Smooth muscle cell (in vitro differentiated cells): ENCODE measurements at regions not wholly inside any gene's neighbourhood (a gene's known extent, or its start where the extent isn't known, plus 50 kb on each side); places are given as distances from the start of the nearest gene placed in this dataset.

Experiments
- DNase-seq: peaks from one replicate; lab custom pipeline; 2025; ENCODE audit not compliant: unreplicated experiment; lab: John Stamatoyannopoulos, UW
- H2AFZ ChIP-seq: fragments of 200-600 bp; sonication (generic); 2 replicates; pipeline ENCODE4 v1.6.0; 2016; ENCODE audit warnings: antibody characterized with exemption, low read depth, mild to moderate bottlenecking
- H3F3A ChIP-seq: fragments of 200-600 bp; sonication (generic); 2 replicates; pipeline ENCODE4 v1.6.0; 2017; ENCODE audit warnings: antibody characterized with exemption, low read depth
- H3K27ac ChIP-seq: fragments of 200-600 bp; sonication (generic); 2 replicates; pipeline ENCODE4 v1.5.1; 2016; ENCODE audit warnings: low read depth, mild to moderate bottlenecking
- H3K27me3 ChIP-seq: fragments of 200-600 bp; sonication (generic); 2 replicates; pipeline ENCODE4 v1.6.1; 2016; ENCODE audit warnings: low read depth, mild to moderate bottlenecking
- H3K36me3 ChIP-seq: fragments of 200-600 bp; sonication (generic); 2 replicates; pipeline ENCODE4 v1.5.1; 2016; ENCODE audit warnings: low read depth
- H3K4me1 ChIP-seq: fragments of 200-600 bp; sonication (generic); 2 replicates; pipeline ENCODE4 v1.5.1; 2016; ENCODE audit warnings: low read depth
- H3K4me2 ChIP-seq: fragments of 200-600 bp; sonication (generic); 2 replicates; pipeline ENCODE4 v1.6.0; 2016; ENCODE audit warnings: mild to moderate bottlenecking
- H3K4me3 ChIP-seq: fragments of 200-600 bp; sonication (generic); 2 replicates; pipeline ENCODE4 v1.5.1; 2016; ENCODE audit warnings: mild to moderate bottlenecking
- H3K79me2 ChIP-seq: fragments of 200-600 bp; sonication (generic); 2 replicates; pipeline ENCODE4 v1.6.0; 2016; ENCODE audit warnings: low read depth, mild to moderate bottlenecking
- H3K9ac ChIP-seq: fragments of 200-600 bp; sonication (generic); 2 replicates; pipeline ENCODE4 v1.6.0; 2016; ENCODE audit warnings: low read depth
- H3K9me3 ChIP-seq: fragments of 200-600 bp; sonication (generic); replicated peaks from 2 replicates; pipeline ENCODE4 v1.5.1; 2016; ENCODE audit warnings: low read depth
- H4K20me1 ChIP-seq: fragments of 200-600 bp; sonication (generic); 2 replicates; pipeline ENCODE4 v1.6.0; 2016; ENCODE audit warnings: low read depth
- CTCF ChIP-seq: fragments of 200-600 bp; sonication (generic); IDR thresholded peaks from 2 replicates; pipeline ENCODE4 v1.5.1; 2017; ENCODE audit warnings: borderline replicate concordance, mild to moderate bottlenecking, antibody characterized with exemption; ENCODE audit not compliant: insufficient read depth, poor library complexity, severe bottlenecking
- WGBS: methylation state at CpG from one replicate; pipeline ENCODE4 v1.1.7; 2016; ENCODE audit warnings: low lambda C conversion rate; 5-methylcytosine and 5-hydroxymethylcytosine counted together

GRCh38 chr7:124459101-124460055 lies 306.2 kb downstream of the GPR37 start:
- H3K9ac ChIP-seq: no peak overlapping the region
- 61% methylated on average over 8 of the region's 8 CpGs for WGBS
- H3K79me2 ChIP-seq: no peaks in the 10 kb centered on the region
- no peaks in the 10 kb centered on the region for H3K9me3 ChIP-seq
- H3K27me3 ChIP-seq: no peaks in the 10 kb centered on the region
- no peaks in the 10 kb centered on the region for H3K4me1 ChIP-seq
- no peak overlapping the region for H3K27ac ChIP-seq
- no peak for TF ChIP-seq CTCF
- H3F3A ChIP-seq: peaks cover 2% of the 10 kb centered on the region
- no peaks in the 10 kb centered on the region for H3K36me3 ChIP-seq
- H3K4me2 ChIP-seq: peak overlapping the region; percentile 46
- DNase-seq: no peak
- H2AFZ ChIP-seq: no peak overlapping the region
- H4K20me1 ChIP-seq: no peaks in the 10 kb centered on the region
- H3K4me3 ChIP-seq: no peak overlapping the region

- Histone ChIP-seq H3F3A (peaks cover 2% of the 10 kb centered on the region), H3K4me3 (no peak overlapping the region), H3K36me3 (no peaks in the 10 kb centered on the region), H3K9ac (no peak overlapping the region), H2AFZ (no peak overlapping the region), H3K27me3 (no peaks in the 10 kb centered on the region), H3K79me2 (no peaks in the 10 kb centered on the region), H3K4me2 (no peak overlapping the region), H3K9me3 (no peaks in the 10 kb centered on the region), H3K27ac (no peak overlapping the region), H3K4me1 (no peaks in the 10 kb centered on the region), H4K20me1 (no peaks in the 10 kb centered on the region)
- no peak for DNase-seq
- TF ChIP-seq CTCF: no peak
- WGBS: 71% methylated on average over 3 of the region's 3 CpGs
Measured at GRCh38 chr7:124457841-124458240, 307.8 kb downstream of the GPR37 start.

- no peaks in the 10 kb centered on the region for H3K36me3 ChIP-seq
- TF ChIP-seq CTCF: no peak
- 90% methylated on average over 3 of the region's 3 CpGs for WGBS
- H4K20me1 ChIP-seq: no peaks in the 10 kb centered on the region
- no peaks in the 10 kb centered on the region for H3K79me2 ChIP-seq
- H3K27ac ChIP-seq: no peak overlapping the region
- H3F3A ChIP-seq: peaks cover 2% of the 10 kb centered on the region
- no peak overlapping the region for H3K4me2 ChIP-seq
- no peak overlapping the region for H3K4me3 ChIP-seq
- DNase-seq: no peak
- H3K9me3 ChIP-seq: no peaks in the 10 kb centered on the region
- no peaks in the 10 kb centered on the region for H3K27me3 ChIP-seq
- H3K9ac ChIP-seq: no peak overlapping the region
- no peak overlapping the region for H2AFZ ChIP-seq
- no peaks in the 10 kb centered on the region for H3K4me1 ChIP-seq
Measured at GRCh38 chr7:124456286-124456685, 309.3 kb downstream of the GPR37 start.
